Inflammatory macrophage treated with lipopolysaccharide for 1 hour (primary cell): ENCODE measurements at regions not wholly inside any gene's neighbourhood (a gene's known extent, or its start where the extent isn't known, plus 50 kb on each side); places are given as distances from the start of the nearest gene placed in this dataset.

ENCODE experiments used
- DNase-seq, 2 donors: peaks; one replicate each; pipeline ENCODE4 v3.0.0-alpha.2; 2020 to 2022

- no peak for DNase-seq
Observed at GRCh38 chr13:92938486-92939020, 288.1 kb upstream of the GPC6 start.

- no peak for DNase-seq
Observed at GRCh38 chr13:92941167-92941566, 285.4 kb upstream of the GPC6 start.

- DNase-seq: no peak
Observed at GRCh38 chr13:92947770-92948434, 278.7 kb upstream of the GPC6 start.

- no peak for DNase-seq
Observed at GRCh38 chr13:92950771-92951170, 275.8 kb upstream of the GPC6 start.

GRCh38 chr13:92951273-92951890, 275.2 kb upstream of the GPC6 start:
- no peak for DNase-seq

GRCh38 chr13:92952161-92952560, 274.4 kb upstream of the GPC6 start:
- DNase-seq: no peak

- DNase-seq: no peak
Observed at GRCh38 chr13:92954746-92955145, 271.9 kb upstream of the GPC6 start.

GRCh38 chr13:92959790-92960189, 266.8 kb upstream of the GPC6 start:
- DNase-seq: no peak

- no peak for DNase-seq
Observed at GRCh38 chr13:92963029-92963428, 263.6 kb upstream of the GPC6 start.

- no peak for DNase-seq
Observed at GRCh38 chr13:92966341-92966740, 260.3 kb upstream of the GPC6 start.

GRCh38 chr13:92966900-92967299, 259.7 kb upstream of the GPC6 start:
- no peak for DNase-seq

GRCh38 chr13:92967923-92968322, 258.7 kb upstream of the GPC6 start:
- no peak for DNase-seq

- no peak for DNase-seq
Observed at GRCh38 chr13:92972751-92973150, 253.9 kb upstream of the GPC6 start.

- DNase-seq: no peak
Observed at GRCh38 chr13:92974905-92975429, 251.6 kb upstream of the GPC6 start.

- DNase-seq: no peak
Observed at GRCh38 chr13:92976657-92977056, 249.9 kb upstream of the GPC6 start.

GRCh38 chr13:92984151-92984550, 242.5 kb upstream of the GPC6 start:
- DNase-seq: no peak

- no peak for DNase-seq
Observed at GRCh38 chr13:92989301-92989700, 237.3 kb upstream of the GPC6 start.

GRCh38 chr13:92991692-92992091, 234.9 kb upstream of the GPC6 start:
- DNase-seq: no peak

- DNase-seq: no peak
Observed at GRCh38 chr13:92994056-92994455, 232.6 kb upstream of the GPC6 start.

- DNase-seq: no peak
Observed at GRCh38 chr13:93001866-93002461, 224.6 kb upstream of the GPC6 start.

- DNase-seq: no peak
Observed at GRCh38 chr13:93003531-93003930, 223.1 kb upstream of the GPC6 start.

- no peak for DNase-seq
Observed at GRCh38 chr13:93004919-93005318, 221.7 kb upstream of the GPC6 start.

- DNase-seq: no peak
Observed at GRCh38 chr13:93007928-93008327, 218.7 kb upstream of the GPC6 start.

GRCh38 chr13:93017493-93018112, 209.0 kb upstream of the GPC6 start:
- DNase-seq: no peak
